Small intestine (tissue), 7 donors: ENCODE measurements at regions not wholly inside any gene's neighbourhood (a gene's known extent, or its start where the extent isn't known, plus 50 kb on each side); places are given as distances from the start of the nearest gene placed in this dataset.

ENCODE experiments used
- DNase-seq, 2 donors: peaks; one replicate each; pipeline versions ENCODE4 v3.0.0 to v3.0.0-alpha.2; 2013
- FAIRE-seq: peaks from 2 replicates; lab custom pipeline; 2012; peaks lifted over from hg19 to GRCh38; lab: Jason Lieb, UNC
- H3K27ac ChIP-seq, 3 donors: one replicate each; pipeline ENCODE4 v1.5.1; 2013; ENCODE audit warnings: low read length in 2 of 3, mild to moderate bottlenecking in 2 of 3, control low read depth in 1 of 3, inconsistent platforms in 1 of 3, low read depth in 1 of 3, moderate library complexity in 1 of 3
- H3K27me3 ChIP-seq, 3 donors: one replicate each; pipeline ENCODE4 v1.6.1; 2013; ENCODE audit warnings: low read length in 3 of 3, inconsistent platforms in 1 of 3; ENCODE audit not compliant: control insufficient read depth in 3 of 3, insufficient read depth in 3 of 3
- H3K36me3 ChIP-seq, 3 donors: one replicate each; pipeline ENCODE4 v1.6.1; 2013; ENCODE audit warnings: low read length in 3 of 3, inconsistent platforms in 1 of 3, low read depth in 1 of 3, mild to moderate bottlenecking in 1 of 3, moderate library complexity in 1 of 3; ENCODE audit not compliant: control insufficient read depth in 3 of 3, insufficient read depth in 2 of 3
- H3K4me1 ChIP-seq, 3 donors: one replicate each; pipeline ENCODE4 v1.6.1; 2013; ENCODE audit warnings: low read length in 2 of 3, inconsistent platforms in 1 of 3, low read depth in 1 of 3, mild to moderate bottlenecking in 1 of 3, moderate library complexity in 1 of 3; ENCODE audit not compliant: control insufficient read depth in 3 of 3, insufficient read depth in 2 of 3
- H3K4me3 ChIP-seq, 3 donors: one replicate each; pipeline ENCODE4 v1.5.1; 2013; ENCODE audit warnings: low read length in 3 of 3, control low read depth in 1 of 3, inconsistent platforms in 1 of 3, low read depth in 1 of 3, mild to moderate bottlenecking in 1 of 3, moderate library complexity in 1 of 3
- H3K9me3 ChIP-seq, 2 donors: one replicate each; pipeline ENCODE4 v1.6.1; 2013; ENCODE audit warnings: low read depth in 1 of 2, low read length in 1 of 2; ENCODE audit not compliant: control insufficient read depth in 2 of 2, insufficient read depth in 1 of 2
- WGBS, 3 donors: extraction: QIAGEN DNeasy Blood & Tissue Kit; methylation state at CpG; one replicate each; pipeline ENCODE4 v1.1.7; 2013; 5-methylcytosine and 5-hydroxymethylcytosine counted together
- donor health status: healthy with polysubstance abuse.
- donor health status: control.
- donor health status: control.
- donor health status: Bipolar disorder and iron deficiency.
- donor health status: healthy.

DNA sequence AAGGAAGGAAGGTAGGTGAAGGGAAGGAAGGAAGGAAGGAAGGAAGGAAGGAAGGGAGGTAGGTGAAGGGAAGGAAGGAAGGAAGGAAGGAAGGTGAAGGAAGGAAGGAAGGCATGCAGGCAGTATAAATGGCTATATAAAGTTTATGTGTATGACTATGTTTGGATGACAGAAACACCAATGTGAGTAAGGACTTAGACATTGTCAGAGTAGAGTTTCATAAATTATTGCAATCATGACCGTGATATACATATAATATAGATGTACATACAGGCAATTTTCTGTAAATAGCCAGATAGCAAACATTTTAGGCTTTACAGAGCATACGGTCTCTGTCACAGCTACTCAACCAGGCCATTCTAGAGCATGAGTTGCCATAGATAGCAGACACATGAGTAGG lies 133.8 kb upstream of the AKR1E2 start:
- WGBS, 3 donors = 87 to 94% (median 90%) methylated on average over 2 of the region's 2 CpGs
- Histone ChIP-seq H3K36me3 (no peaks in the 10 kb centered on the region), H3K9me3 (no peaks in the 10 kb centered on the region), H3K4me3 (no peak overlapping the region), H3K4me1 (no peaks in the 10 kb centered on the region), H3K27me3 (no peaks in the 10 kb centered on the region), H3K27ac (no peak overlapping the region)
- FAIRE-seq (no peak), DNase-seq (no peak)

- Histone ChIP-seq H3K4me1 (no peaks in the 10 kb centered on the region), H3K4me3 (no peak overlapping the region), H3K36me3 (no peaks in the 10 kb centered on the region), H3K27ac (no peak overlapping the region), H3K9me3 (no peaks in the 10 kb centered on the region), H3K27me3 (no peaks in the 10 kb centered on the region)
- DNase-seq (no peak), FAIRE-seq (no peak)
- WGBS, 3 donors = 62 to 82% (median 75%) methylated on average over 3 to 5 of the region's 5 CpGs
These were observed 134.2 kb upstream of the AKR1E2 start for GRCh38 chr10:4691776-4692175.

DNA sequence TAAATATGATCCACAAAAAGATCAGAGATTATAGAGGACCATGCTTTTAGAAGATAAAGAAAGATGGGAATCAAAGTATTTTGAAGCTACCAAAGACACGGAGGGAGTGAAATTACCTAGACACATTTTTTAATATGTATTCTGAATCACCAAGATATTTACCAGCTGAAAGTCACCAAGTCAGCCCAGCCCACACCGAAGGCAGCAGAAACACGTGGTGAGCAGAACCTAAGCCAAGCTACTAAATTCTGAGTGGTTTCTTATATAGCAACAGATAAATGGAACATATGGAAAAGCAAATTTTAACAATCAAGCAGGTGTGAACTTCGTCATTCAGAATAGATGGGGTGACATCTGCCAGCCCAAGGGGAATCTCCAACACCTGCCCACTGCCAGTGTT lies 134.7 kb upstream of the AKR1E2 start:
- no peaks in the 10 kb centered on the region for H3K4me1 ChIP-seq
- no peak for DNase-seq
- H3K4me3 ChIP-seq = no peak overlapping the region
- H3K27ac ChIP-seq = no peak overlapping the region
- WGBS, 3 donors = 69 to 83% (median 80%) methylated on average over 4 of the region's 4 CpGs
- no peak for FAIRE-seq
- H3K9me3 ChIP-seq = no peaks in the 10 kb centered on the region
- no peaks in the 10 kb centered on the region for H3K27me3 ChIP-seq
- no peaks in the 10 kb centered on the region for H3K36me3 ChIP-seq

GRCh38 chr10:4688601-4689000 lies 137.4 kb upstream of the AKR1E2 start:
- no peaks in the 10 kb centered on the region for H3K27me3 ChIP-seq
- H3K36me3 ChIP-seq = no peaks in the 10 kb centered on the region
- 24 to 67% (median 33%) methylated on average over 1 of the region's 1 CpG for WGBS, 3 donors
- no peak for FAIRE-seq
- H3K27ac ChIP-seq = no peak overlapping the region
- peak in 1 of 2 donors; percentile 9 for DNase-seq
- H3K9me3 ChIP-seq = no peaks in the 10 kb centered on the region
- no peak overlapping the region for H3K4me3 ChIP-seq
- no peaks in the 10 kb centered on the region for H3K4me1 ChIP-seq

GRCh38 chr10:4688168-4688567 lies 137.8 kb upstream of the AKR1E2 start:
- Histone ChIP-seq H3K36me3 (no peaks in the 10 kb centered on the region), H3K27ac (no peak overlapping the region), H3K4me1 (no peaks in the 10 kb centered on the region), H3K9me3 (no peaks in the 10 kb centered on the region), H3K4me3 (no peak overlapping the region), H3K27me3 (no peaks in the 10 kb centered on the region)
- FAIRE-seq = no peak
- no peak for DNase-seq
- WGBS, 3 donors = 66 to 72% (median 67%) methylated on average over 3 of the region's 3 CpGs

DNA sequence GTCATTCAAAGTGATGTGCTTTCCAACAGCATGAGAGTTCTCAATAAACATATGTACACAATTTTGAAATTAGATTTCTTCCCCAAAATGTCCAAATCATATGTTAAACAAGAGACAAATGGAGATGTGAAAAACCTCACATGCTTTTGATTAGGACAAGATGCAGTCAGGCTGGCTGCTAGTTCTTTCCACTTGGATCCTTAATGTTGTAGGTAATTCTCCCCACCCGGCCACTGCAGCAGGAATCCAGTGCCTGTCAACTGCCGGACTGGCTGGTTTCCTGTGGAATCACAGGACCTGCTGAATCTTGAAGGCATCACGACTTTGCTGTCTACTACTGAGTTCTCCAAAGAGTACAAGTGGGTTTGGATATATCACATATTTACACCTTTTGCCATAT lies 138.6 kb upstream of the AKR1E2 start:
- 80 to 89% (median 83%) methylated on average over 3 of the region's 3 CpGs for WGBS, 3 donors
- FAIRE-seq (no peak), DNase-seq (no peak)
- Histone ChIP-seq H3K27me3 (no peaks in the 10 kb centered on the region), H3K27ac (no peak overlapping the region), H3K36me3 (no peaks in the 10 kb centered on the region), H3K9me3 (no peaks in the 10 kb centered on the region), H3K4me3 (no peak overlapping the region), H3K4me1 (no peaks in the 10 kb centered on the region)

DNA sequence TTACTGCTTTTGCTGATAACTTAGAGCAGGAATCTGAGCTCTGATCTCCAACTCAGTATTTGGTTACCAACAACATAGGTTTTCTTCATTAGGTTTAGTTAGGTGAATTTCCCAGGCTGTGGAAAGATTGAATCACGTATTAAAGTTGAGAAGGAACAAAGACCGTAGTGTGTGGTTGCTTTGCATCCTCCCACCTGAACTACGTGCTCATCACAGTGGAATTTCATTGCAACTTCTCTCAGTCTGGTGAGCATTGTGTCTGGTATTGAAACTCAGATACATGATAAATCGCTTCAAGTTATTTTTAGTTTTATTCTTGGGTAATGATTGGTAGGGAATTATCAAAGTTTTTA lies 139.4 kb upstream of the AKR1E2 start:
- WGBS, 3 donors = 70 to 79% (median 74%) methylated on average over 4 of the region's 4 CpGs
- no peak for DNase-seq
- no peak overlapping the region for H3K4me3 ChIP-seq
- no peak overlapping the region for H3K27ac ChIP-seq
- no peaks in the 10 kb centered on the region for H3K27me3 ChIP-seq
- no peaks in the 10 kb centered on the region for H3K9me3 ChIP-seq
- H3K36me3 ChIP-seq = no peaks in the 10 kb centered on the region
- FAIRE-seq = no peak
- H3K4me1 ChIP-seq = no peaks in the 10 kb centered on the region

DNA sequence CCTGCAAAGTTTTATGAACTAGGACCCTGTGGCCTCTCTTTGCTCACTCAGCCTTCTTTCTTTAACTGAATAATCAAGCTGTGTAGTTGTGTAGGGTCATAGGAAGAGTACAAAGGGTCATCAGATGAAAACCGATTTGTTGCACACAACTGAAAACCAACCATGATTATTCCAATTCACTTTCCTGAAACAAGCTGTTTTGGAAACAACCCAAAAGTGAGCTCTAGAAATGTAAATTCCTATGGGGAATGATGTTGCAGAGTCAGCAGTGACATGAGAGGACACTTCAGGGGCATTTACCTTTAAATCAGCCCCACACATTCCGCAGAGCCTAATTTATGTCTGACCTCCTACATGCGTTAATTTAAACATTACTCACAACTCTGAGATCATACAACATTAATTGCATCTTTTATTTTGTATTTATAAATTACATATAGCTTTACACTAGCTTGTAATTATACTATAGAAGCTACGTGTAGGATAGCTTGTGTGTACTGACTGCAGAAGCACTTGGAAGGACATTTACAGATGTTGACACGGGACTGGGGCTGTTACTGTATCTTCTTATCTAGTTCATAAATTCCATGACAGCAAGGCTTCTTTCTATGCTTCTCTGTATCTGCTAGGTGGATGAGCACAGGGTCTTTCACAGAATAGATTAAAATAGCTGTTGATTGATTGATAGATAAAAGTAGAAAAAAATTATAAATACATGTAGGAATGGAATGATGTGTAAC lies 139.9 kb upstream of the AKR1E2 start:
- no peak overlapping the region for H3K27ac ChIP-seq
- FAIRE-seq (no peak), DNase-seq (no peak)
- H3K9me3 ChIP-seq = no peaks in the 10 kb centered on the region
- no peaks in the 10 kb centered on the region for H3K4me1 ChIP-seq
- H3K27me3 ChIP-seq = no peaks in the 10 kb centered on the region
- no peaks in the 10 kb centered on the region for H3K36me3 ChIP-seq
- 75 to 81% (median 77%) methylated on average over 5 of the region's 5 CpGs for WGBS, 3 donors
- H3K4me3 ChIP-seq = no peak overlapping the region

DNA sequence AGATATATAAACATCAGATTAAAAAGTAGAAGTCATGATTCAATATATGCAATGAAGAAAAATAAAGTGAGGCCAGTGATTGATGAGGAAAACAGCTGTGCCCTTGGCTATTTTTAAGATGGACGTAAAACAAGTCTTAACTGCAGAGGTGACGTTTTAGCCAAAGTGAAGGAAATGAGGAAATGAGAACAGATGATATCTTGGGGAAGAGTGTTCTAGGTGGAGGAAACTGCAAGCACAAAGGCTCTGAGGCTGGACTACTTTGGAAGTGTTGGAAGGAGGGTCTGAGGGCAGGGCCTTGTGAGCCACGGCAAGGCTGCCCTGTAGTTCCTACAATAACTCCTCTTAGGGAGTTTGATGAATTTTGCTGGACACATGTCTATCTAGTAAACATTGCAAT lies 140.5 kb upstream of the AKR1E2 start:
- DNase-seq = no peak
- Histone ChIP-seq H3K27ac (no peak overlapping the region), H3K9me3 (no peaks in the 10 kb centered on the region), H3K36me3 (no peaks in the 10 kb centered on the region), H3K27me3 (no peaks in the 10 kb centered on the region), H3K4me1 (no peaks in the 10 kb centered on the region), H3K4me3 (no peak overlapping the region)
- FAIRE-seq = no peak
- 68 to 90% (median 84%) methylated on average over 3 of the region's 3 CpGs for WGBS, 3 donors
